SK-N-MC (cell line): ENCODE measurements at regions not wholly inside any gene's neighbourhood (a gene's known extent, or its start where the extent isn't known, plus 50 kb on each side); places are given as distances from the start of the nearest gene placed in this dataset.
A peak's percentile ranks its signal among the peaks of the same experiment; 100 is the strongest.

Source experiments
- EZH2 ChIP-seq: fragments of 200-600 bp; sonication (generic); IDR thresholded peaks from one replicate; pipeline ENCODE4 v1.6.1; 2017; ENCODE audit warnings: antibody characterized with exemption
- POLR2AphosphoS5 ChIP-seq: IDR thresholded peaks from 2 replicates; pipeline ENCODE4 v1.6.1; 2012; ENCODE audit warnings: mild to moderate bottlenecking, low read depth, low read length, borderline replicate concordance

DNA sequence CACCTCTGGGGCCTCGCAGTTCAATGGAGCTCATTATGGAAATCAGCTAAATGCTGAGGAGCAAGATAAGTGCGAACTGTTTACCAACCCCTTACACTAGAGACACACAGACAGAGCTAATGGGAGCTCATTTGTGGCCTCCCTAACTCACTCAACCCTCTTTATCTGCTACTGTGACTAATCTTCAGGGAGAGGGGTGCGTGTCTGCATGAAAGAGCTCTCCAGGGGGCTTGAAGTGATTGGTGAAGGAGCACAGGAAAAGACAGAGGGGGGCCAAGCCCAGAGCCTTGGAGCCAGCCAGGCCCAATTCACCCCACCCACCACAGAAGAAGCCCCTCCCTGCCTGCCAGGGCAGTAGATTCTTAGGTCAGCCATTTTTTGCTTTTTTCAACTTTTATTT is 466.8 kb upstream of the BRINP1 start:
- TF ChIP-seq POLR2AphosphoS5 (peak; percentile 31; the same call in 1 of the 2 replicates), EZH2 (no peak)
